H54 (cell line): ENCODE measurements at regions not wholly inside any gene's neighbourhood (a gene's known extent, or its start where the extent isn't known, plus 50 kb on each side); places are given as distances from the start of the nearest gene placed in this dataset.

Source experiments
- DNase-seq: peaks from one replicate; pipeline ENCODE4 v3.0.0; 2011; ENCODE audit warnings: low spot score, mixed read lengths; ENCODE audit not compliant: insufficient read length
- FAIRE-seq: peaks from 3 replicates; lab custom pipeline; 2011; peaks lifted over from hg19 to GRCh38; lab: Jason Lieb, UNC
- POLR2A ChIP-seq: IDR thresholded peaks from 2 replicates; pipeline ENCODE4 v1.6.1; 2011; ENCODE audit warnings: low read depth, mild to moderate bottlenecking, low read length

GRCh38 chr16:73775841-73776388, 520.7 kb upstream of the PSMD7 start:
- FAIRE-seq (no peak), DNase-seq (no peak)
- no peak for TF ChIP-seq POLR2A

GRCh38 chr16:73771196-73772064, 525.2 kb upstream of the PSMD7 start:
- DNase-seq (no peak), FAIRE-seq (no peak)

GRCh38 chr16:73768786-73769203, 527.8 kb upstream of the PSMD7 start:
- FAIRE-seq: no peak
- TF ChIP-seq POLR2A: no peak
- DNase-seq: no peak

More at GRCh38 chr16:73771196-73772064, 525.2 kb upstream of the PSMD7 start:
- TF ChIP-seq POLR2A: no peak

- FAIRE-seq: no peak
- no peak for DNase-seq
- no peak for TF ChIP-seq POLR2A
Measured at GRCh38 chr16:73764321-73764720, 532.3 kb upstream of the PSMD7 start.

- DNase-seq (no peak), FAIRE-seq (no peak)
- TF ChIP-seq POLR2A: no peak
Measured at GRCh38 chr16:73756289-73757178, 540.1 kb upstream of the PSMD7 start.

- no peak for TF ChIP-seq POLR2A
- no peak for FAIRE-seq
- no peak for DNase-seq
Measured at GRCh38 chr16:73753931-73754330, 542.7 kb upstream of the PSMD7 start.

- FAIRE-seq (no peak), DNase-seq (no peak)
Measured at GRCh38 chr16:73750639-73751038, 546.0 kb upstream of the PSMD7 start.

GRCh38 chr16:73747328-73747727, 549.3 kb upstream of the PSMD7 start:
- DNase-seq: no peak
- FAIRE-seq: no peak
- TF ChIP-seq POLR2A: no peak

More at GRCh38 chr16:73750639-73751038, 546.0 kb upstream of the PSMD7 start:
- TF ChIP-seq POLR2A: no peak

- no peak for TF ChIP-seq POLR2A
- DNase-seq (no peak), FAIRE-seq (no peak)
Measured at GRCh38 chr16:73746554-73746953, 550.1 kb upstream of the PSMD7 start.

- TF ChIP-seq POLR2A: no peak
- FAIRE-seq (no peak), DNase-seq (no peak)
Measured at GRCh38 chr16:73743665-73744496, 552.7 kb upstream of the PSMD7 start.

- TF ChIP-seq POLR2A: no peak
- no peak for DNase-seq
- no peak for FAIRE-seq
Measured at GRCh38 chr16:73739049-73739769, 557.4 kb upstream of the PSMD7 start.

GRCh38 chr16:73738266-73738665, 558.3 kb upstream of the PSMD7 start:
- TF ChIP-seq POLR2A: no peak
- DNase-seq (no peak), FAIRE-seq (no peak)
